CD4-positive, alpha-beta T cell treated with Interleukin-10 for 1 hour (primary cell): ENCODE measurements at regions not wholly inside any gene's neighbourhood (a gene's known extent, or its start where the extent isn't known, plus 50 kb on each side); places are given as distances from the start of the nearest gene placed in this dataset.

ENCODE experiments used
- DNase-seq: peaks from one replicate; pipeline ENCODE4 v3.0.0-alpha.2; 2020

DNA sequence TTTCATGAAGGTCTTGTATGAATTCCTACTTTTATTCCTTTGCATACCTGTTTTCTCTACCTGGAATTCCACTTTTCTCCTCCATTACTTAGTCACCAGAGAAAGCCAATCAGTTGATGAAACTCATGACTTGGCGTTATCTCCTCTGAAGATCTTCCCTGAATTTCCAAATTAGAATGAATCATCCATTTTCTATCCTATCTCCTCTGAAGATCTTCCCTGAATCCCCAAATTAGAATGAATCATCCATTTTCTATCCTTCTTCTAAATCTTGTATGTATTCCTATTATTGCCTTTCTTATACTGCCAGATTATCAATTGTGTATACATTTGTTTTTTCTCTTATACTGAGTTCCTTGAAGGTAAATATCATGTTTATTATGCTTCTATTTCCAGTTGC is 440.4 kb downstream of the CCDC85A start:
- no peak for DNase-seq

DNA sequence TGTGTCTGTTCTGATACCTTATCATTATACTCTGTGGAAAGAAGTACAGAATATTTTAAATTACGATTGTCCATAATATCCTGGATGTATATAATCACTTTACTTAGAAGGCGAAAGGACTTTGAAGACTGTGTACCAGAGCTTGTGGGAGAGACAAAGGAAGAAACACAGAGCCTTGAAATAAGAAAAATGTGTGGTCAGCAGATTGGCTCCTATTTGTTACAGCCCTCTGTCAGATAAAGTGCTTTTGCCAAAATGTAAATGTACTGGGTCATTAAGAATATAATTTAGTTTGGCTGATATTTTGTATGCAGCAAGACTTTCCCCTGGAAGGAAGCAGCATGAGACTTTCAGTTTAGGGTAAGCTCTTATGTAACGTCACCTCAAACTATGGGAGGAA is 443.1 kb downstream of the CCDC85A start:
- no peak for DNase-seq

DNA sequence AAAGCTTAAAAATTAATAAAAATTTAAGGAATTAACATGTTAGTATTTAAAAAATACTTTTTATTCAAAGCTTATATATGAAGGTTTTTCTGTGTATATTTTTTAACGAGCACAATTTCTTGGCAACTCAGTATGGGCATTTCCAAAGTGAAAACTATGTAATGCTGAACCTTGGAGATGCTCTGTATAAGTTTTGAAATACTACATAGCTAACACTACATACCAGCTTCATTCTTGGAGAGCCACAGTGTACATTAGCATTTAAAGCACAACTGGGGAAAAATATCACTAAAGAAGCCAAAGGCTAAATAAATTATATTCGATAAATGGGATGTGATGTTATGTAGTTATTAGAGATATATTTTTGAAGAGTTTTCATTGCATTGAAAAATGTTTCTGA is 446.5 kb downstream of the CCDC85A start:
- DNase-seq = no peak

DNA sequence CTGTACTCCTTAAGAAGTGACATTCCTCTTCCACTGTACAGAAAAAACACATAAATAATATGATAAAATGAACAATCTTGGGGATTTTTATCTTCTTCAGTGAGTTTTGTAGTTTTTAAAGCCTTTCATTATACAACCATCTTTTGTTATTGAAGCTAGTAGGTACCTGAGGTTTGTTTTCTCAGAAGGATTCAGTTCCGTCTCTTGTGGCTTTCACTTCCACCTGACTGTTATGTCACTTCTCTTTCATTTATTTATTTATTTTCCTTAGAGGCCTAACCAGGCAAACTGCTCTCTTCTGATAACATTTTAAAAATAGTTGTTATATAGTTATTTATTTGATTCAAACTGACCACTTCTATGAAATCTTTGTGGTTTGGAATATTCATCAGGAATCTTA is 464.2 kb downstream of the CCDC85A start:
- no peak for DNase-seq

DNA sequence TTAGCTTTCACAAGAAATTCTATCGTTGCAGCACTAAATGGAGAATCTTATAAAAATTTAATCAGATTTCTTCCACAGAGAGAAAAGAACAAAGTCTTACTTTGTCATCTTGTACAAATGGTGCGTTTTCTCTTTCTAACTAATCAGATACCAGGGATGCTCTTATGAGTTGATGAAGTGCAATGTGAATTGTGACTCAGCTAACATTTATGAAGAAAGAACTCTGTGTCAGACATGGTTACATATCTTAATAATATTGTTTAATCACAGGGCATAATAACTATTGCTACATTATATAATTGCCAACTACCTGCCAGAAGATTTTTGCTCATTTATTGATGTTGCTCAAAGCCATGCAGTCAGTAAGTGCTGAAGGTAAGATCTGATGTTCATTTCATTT is 465.0 kb downstream of the CCDC85A start:
- no peak for DNase-seq

DNA sequence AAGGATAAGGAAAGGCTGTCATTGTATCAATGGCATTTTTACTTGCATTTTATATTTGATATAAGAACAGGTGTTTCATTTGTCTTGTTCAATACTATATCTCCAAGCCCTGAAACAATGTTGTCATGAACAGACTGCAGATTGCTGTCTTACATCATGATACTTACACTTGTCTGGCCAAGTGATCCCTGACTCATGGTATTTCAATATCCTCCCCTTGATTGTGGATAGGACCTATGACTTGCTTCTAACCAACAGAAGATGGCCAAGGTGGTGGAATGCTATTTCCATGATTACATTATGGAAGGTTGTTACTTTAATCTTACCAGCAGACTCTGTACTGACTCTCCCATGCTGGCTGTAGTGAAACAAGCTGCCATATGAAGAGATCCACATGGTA is 471.1 kb downstream of the CCDC85A start:
- no peak for DNase-seq

DNA sequence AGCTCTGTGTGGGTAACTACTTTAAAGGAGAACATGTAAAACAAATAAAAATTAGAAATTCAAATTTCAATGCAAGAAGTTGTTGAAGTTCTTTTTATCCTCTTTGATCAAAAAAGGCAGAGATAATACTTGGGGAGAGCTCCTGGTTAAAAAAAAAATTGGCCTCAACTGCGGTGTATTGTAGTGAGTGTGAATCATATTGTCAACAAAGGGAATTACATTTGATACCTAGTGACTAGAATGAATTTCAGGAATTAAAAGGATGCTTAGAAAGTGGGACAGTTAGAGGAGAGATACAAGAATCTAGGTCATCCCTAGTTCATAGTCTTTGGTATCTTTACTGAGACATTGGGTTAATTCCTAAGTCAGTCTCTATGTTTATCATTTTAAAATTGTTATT is 473.0 kb downstream of the CCDC85A start:
- DNase-seq = no peak

DNA sequence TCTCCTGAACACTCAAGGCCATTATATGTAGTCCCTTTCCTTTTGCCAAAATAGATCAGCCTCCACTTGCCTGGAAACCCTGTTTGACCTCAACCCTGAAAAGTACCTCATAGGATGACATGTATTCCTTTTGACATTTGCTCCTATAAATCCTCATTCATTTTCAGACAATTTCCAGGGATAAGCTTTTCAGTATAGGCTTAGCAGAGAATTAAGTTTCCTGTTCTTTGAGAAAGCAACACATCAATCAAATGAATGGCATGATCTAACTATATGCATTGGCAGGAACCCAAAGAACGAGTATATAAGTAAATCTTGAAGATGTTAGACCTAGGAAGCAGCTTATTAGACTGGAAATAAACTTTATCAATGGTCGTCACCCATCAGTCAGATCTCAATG is 483.0 kb downstream of the CCDC85A start:
- DNase-seq = no peak

DNA sequence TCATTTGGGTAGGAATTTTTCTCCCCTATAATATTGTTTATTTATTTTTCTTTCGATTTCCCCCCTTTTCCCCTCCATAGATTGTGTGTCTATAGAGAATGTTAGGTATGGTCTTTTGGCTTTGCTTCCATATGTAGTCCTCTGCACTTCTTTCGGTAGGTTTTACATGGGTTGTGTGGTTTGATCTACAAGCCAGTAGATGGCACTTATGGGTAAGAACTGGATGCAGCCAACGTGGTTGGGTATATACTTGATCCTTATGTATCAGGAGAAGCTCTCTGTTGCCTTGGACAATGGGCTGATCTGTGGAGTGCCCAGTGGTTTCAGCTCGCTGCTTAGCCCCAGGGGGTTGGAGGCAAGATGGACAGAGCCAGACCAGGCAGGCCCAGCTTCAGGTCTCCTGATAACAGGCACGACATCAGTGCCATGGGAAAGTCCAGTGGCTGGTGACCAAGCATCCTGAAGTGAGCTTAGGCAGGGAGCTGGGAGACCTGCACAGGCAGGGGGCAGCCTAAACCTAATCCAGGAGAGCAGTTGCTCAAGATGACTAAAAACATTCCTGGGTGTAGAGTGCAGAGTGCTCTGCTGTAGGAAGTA is 488.3 kb downstream of the CCDC85A start:
- no peak for DNase-seq

DNA sequence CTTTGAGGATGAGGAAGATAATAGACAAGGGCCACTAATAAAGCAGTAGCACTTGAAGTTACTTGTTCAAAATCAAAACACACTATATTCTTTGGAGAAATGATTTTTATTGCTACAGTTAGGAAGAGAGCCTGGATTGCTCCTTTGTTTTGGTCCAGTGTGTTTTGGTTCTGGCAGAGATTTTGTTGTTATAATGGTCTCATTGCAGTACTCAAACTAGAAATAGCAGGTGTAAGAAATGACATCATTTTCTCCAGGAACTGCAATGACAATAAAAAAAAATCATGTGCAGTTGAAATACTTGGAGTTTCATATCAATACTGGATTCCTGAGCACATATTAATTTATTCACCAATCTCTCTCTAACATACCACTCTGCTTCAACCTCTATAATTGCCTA is 490.3 kb downstream of the CCDC85A start:
- DNase-seq = no peak

DNA sequence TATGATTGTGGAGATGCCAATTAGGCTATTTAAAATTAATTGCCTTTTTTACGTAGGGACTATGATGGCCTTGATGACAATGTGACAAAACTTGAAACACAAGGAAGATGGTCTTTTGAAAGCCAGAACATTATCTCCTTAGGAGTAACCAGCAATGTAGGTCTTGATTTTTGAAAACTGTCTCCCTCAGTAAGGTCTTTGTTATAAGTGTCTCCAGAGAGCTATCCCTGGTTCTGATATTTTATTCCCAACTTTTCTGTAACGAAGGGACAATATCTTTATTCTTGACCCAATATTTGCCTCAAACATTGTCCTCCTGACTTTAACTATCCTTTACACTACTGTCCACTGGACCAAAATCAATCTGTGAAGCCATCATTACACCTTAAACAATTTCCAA is 493.2 kb downstream of the CCDC85A start:
- DNase-seq = no peak

DNA sequence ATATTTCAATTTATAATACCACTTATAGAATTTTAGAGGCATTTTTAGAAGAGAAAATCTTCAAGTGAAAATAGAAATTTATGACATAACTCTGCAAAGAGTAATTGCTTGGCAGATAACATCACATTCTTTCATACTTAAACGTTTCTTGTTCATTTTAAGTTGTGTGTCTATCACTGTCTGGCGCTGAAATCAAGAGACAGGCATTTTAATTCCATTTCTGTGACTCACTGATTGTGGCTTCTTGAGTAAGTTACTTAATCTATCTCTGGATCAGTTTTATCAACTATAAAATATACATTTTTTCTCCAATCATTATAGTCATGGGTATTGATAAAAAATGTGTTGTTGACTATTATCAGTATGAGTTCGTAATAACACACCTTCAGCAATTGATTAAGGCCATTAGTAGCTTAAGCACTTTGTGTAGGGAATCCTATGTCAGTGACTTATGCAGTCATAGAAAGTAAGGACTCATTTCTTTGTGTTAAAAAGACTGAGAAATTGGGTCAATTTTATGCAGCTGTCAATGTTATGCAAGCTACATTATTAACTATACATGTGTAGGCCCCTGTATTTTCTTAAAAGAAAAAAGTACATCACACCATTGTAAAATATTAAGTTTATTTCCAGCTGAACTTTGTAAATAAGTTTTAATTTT is 497.3 kb downstream of the CCDC85A start:
- no peak for DNase-seq

DNA sequence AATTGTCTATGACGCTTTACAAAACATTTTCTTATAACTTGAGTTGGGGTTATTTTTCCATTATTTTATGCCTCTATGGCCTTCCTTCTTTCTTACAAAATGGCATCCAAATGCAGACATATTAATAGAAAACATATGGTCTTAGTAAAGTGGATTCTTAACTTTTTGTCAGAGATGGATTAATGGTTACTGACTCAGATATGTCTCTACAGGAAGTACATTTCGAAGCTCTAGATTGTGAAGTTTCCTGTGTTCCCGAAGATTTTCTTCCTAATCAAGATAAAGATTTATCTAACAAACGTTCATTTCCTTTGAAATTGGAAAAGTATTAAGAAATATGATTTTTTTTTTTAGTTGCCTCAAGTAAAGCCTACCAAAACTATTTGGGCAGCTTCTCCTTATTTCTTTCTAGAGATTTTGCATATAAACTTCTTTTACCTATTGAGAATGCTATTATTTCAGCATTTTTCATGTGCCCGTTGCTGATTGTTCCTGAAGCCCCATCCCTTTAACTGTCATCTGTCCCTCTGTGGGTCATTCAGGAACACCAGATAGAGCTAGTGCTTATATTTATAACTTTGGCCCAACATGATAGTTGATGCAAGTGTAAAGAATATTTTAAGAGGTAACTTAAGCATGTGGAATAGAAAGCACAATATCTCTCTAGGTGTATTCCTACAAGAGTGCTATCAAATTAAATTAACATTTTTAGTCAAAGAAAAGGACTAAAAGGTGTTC is 498.0 kb downstream of the CCDC85A start:
- DNase-seq = no peak

DNA sequence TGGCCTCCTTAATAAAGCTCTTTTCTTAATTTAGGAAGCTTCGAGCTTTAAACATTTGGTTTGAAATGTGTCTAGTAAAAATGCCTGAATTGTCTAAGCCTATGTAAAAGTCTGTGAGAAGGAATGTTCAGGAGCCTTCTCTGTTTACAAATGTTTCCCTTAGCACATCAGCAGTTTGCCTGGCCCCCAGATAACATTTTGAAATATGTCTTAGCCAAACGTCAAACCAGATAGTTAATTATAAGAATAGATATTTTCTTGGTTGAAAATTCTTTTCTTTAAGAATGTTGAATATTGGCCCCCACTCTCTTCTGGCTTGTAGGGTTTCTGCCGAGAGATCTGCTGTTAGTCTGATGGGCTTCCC is 498.6 kb downstream of the CCDC85A start:
- DNase-seq = no peak

DNA sequence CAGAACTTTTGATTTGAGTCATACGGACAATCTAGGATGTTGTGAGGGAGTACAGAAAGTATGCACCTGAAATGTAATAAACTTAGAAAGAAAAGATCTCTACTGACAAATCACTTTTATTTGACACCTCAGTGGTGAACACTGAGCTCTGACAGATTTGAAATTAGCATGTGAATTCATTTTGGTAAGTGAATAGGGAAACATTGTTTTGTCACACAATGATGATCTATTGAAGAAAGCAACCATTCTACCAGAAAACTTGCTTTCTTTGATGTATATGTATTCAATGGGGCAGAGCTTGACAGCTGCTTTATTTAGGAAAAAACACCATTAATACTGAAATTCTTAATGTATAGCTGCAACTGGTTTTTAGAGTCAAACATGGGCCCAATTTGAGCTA is 500.5 kb downstream of the CCDC85A start:
- no peak for DNase-seq

DNA sequence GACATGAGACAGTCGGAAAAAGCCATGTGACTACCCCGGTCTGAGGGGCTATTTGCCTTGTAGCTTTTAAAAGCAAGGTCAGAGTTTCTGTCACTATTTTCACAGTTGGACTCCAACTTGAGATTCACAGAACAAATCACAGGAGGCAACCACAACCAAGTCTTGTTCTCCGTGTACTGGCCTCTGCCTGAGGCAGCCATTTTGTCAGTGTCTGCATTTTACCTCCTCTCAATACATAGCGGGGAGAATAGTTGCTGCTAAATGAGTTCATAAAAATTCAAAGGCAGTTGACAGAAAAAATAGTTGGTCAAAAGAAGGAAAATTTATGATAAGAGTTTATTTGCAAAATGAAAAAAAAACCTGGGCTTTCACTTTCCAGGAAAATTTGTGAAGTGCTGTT is 501.4 kb downstream of the CCDC85A start:
- DNase-seq = no peak

DNA sequence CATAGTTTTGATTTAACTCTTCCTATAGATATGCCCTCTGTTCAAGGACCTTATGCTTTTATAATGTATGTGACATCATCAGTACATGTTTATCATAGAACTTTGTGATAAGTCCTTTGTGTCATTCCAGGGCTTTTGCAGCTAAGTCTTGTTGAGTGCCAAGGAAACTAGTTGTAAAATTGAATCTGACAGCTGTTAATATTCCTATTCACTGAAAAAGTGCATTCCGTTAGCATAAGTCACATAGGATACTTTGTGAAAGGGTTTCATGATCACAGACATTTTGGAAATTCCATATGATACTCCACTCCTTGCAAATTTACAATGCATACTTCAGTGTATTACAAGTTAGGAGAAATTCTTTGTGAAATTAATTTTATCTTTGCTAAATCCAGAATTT is 503.4 kb downstream of the CCDC85A start:
- no peak for DNase-seq

DNA sequence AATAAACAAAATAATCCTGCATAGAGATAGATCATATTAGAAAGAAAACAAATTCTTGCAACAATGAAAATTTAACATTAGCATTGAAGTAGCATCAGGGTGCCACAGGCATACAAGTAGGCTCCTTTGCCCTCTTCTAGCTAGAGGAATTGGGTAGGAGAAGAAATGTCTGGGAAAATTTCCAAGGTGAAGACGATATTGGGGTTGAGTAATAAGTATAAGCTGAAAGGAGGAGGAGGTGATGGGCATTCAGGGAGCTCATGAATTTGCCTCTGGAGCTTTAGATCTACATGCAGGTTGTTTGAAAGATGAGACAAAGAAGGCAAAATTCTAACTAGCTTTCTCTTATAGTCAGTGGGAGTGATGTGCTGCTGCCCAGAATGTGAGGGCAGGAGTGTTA is 504.9 kb downstream of the CCDC85A start:
- DNase-seq = no peak

DNA sequence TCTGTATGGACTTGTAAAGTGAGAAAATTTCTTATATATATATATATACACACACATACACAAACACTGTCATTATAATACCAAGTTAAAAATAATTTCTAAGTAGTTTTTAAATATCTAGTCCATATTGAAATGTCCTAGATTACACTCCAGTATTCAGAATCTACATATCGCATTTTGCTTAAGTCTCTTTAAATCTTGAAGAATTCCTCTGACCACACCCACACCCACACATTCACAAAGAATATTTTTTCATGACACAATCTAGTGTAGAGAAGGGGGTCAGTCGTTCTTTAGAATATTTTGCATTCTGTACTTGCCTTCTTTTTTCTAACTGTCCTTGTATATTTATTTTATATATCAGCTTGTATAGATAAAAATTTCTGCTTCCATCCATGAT is 509.7 kb downstream of the CCDC85A start:
- DNase-seq = no peak

DNA sequence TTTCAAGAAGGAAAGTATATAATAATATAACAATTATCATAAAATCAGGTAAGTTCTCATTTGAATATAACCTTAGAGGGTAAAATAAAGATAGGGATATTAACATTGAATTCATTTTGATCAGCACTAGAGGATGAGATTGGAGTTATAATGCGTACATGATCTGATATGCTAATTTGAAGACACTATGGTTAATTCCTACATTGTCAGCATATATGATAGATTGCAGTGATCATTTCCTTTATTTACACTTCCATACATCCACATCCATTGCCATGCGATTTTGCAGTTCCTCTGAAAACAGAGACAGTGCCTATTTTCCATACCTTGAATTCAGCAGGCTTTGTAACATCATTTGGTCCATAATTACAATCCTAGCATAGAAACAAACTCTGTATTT is 519.2 kb downstream of the CCDC85A start:
- no peak for DNase-seq

DNA sequence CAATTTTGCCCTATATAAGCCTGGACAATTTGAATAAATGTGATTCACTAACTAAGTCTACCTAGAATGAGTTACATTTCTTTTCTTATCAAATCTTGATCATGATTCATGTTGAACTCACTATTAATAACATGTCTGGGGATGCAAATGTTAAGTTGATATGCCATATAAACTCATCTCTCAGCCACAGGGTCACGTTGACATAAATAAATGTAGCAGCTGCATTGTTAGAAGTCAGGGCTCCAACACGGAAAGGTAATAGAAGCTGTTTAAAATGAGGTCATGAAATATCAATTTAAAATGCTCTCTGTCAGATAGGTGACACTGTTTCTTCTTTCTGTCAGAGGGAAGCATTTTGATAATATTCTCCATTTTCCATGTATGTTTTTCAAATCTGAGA is 521.9 kb downstream of the CCDC85A start:
- DNase-seq = no peak

DNA sequence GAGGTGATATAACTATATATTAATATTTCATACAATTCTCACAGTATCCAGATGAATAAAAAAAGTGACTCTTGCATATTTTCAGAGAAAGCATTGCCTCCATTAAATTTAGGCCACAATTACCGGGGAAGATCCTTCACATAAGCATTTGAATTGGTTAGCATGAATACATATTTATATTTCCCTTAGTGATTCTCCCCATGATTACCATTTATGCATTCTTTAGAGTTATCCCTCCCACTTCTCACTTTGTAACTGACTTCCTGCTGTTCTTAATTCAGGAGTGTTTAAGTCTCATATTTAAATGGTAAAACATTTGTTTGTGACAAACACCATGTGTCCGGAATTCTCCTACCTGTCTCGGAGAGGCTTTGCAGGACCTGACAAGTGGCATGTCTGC is 523.4 kb downstream of the CCDC85A start:
- no peak for DNase-seq

DNA sequence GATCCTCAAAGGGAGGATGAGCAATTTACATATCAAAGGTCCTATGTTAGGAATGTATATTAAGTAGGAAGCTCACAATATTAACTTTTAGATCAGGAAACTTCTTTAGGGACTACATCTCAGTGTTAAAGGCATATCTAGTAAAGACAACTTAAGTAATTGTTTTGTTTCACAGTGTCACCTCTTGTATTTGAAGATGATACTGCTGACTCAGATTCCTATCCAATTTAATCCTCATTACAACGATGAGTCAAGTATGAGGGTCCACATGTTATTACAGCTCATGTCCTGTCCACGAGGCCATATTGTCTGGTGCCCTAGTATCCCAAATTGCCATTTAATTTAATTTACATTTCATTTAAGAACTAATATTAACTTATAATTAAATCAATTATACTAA is 523.9 kb downstream of the CCDC85A start:
- DNase-seq = no peak

DNA sequence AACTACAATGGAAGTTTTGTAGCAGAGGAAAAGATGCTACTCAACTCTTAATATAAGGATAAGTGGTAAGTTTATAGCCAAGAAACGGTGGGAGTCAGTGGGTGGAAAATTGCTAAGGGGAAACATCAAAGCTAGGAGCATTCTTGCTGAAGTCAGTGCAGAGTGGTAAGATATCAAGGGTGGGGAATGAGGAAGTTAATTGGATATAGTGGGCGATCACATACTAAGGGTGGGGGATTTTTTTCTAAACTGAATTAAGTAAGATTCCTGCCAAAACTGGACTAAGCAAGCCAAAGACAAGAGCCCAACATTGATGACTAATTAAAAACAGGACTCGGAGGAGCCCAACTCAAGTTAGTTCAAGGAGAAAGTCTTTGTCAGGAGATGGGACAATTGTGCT is 525.4 kb downstream of the CCDC85A start:
- no peak for DNase-seq

DNA sequence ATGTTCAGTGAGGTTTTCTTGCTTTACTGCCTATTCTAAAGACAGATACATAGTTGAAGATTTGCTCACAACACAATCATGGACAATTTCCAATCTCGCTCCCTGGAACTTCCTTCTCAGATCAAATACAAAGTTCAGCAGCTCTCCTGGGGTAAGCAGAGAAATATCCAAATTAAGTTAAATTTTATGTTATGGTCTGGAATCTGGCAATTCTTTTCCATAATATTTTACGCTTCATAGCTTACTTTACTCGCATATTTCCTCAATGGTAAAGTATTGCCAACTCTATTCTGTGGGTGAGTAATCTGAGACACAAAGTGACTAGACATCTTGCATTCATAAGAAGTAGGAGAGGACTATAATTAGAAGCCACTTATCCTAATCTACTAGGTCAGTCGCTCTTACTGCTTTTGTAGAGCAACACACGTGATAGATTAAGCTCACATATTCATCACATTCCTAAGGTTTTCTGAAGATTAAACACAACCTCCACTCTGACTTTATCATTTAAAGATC is 529.4 kb downstream of the CCDC85A start:
- no peak for DNase-seq
